SK-N-MC (cell line): ENCODE measurements at regions not wholly inside any gene's neighbourhood (a gene's known extent, or its start where the extent isn't known, plus 50 kb on each side); places are given as distances from the start of the nearest gene placed in this dataset.

ENCODE experiments used
- EZH2 ChIP-seq: fragments of 200-600 bp; sonication (generic); IDR thresholded peaks from one replicate; pipeline ENCODE4 v1.6.1; 2017; ENCODE audit warnings: antibody characterized with exemption
- POLR2AphosphoS5 ChIP-seq: IDR thresholded peaks from 2 replicates; pipeline ENCODE4 v1.6.1; 2012; ENCODE audit warnings: mild to moderate bottlenecking, low read depth, low read length, borderline replicate concordance

DNA sequence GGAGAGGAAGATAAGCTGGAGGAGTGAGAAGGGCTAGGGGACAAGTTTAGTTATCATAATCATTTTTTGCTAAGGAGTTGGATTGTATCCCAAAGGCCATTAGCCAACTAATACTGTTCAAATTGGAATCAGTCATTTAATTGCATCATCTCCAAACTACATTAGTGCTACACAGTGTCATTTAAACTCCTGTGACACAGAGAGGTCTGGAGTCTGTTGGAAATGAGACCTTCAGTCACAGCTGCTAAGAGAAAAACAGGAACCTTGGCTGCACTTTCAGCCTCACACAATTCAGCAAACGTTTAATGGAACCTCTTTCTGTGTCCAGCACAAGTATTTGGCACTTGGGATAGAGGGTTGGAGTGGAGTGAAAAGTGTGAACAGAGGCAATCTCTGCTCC, 175.5 kb upstream of the MGAT5 start:
- TF ChIP-seq POLR2AphosphoS5 = no peak
- no peak for TF ChIP-seq EZH2
